ENCODE measurements at regions not wholly inside any gene's neighbourhood (a gene's known extent, or its start where the extent isn't known, plus 50 kb on each side); places are given as distances from the start of the nearest gene placed in this dataset.

- no peak for DNase-seq
These were observed 57.6 kb upstream of the ANTXRL start for GRCh38 chr10:46229144-46229563.

- DNase-seq, result no peak
These were observed 56.2 kb upstream of the ANTXRL start for GRCh38 chr10:46230615-46231014.

DNA sequence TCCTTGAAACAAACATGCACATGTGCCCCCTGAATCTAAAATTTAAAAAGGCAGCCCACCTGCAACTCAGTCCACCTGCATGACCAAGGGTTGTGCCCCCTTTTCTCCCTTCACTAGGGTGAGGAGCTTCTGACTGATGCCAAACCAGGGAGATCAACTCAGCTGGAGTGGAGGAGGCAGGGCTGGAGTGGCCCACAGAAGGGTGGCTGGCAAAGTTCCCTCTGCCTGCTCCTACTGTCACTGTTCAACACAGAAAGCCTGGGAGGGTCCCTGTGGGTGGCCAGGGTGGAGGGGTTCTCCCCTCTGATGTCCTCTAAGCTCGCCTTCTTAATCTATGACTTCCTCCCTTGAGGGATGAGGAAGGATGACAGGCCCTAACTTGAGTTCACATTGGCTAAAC is 55.7 kb upstream of the ANTXRL start:
- no peak for DNase-seq

GRCh38 chr10:46232084-46232483 is 54.7 kb upstream of the ANTXRL start:
- DNase-seq, result no peak

GRCh38 chr10:46232666-46233065 is 54.1 kb upstream of the ANTXRL start:
- DNase-seq, result no peak

GRCh38 chr10:46233181-46233580 is 53.6 kb upstream of the ANTXRL start:
- DNase-seq, result no peak

DNA sequence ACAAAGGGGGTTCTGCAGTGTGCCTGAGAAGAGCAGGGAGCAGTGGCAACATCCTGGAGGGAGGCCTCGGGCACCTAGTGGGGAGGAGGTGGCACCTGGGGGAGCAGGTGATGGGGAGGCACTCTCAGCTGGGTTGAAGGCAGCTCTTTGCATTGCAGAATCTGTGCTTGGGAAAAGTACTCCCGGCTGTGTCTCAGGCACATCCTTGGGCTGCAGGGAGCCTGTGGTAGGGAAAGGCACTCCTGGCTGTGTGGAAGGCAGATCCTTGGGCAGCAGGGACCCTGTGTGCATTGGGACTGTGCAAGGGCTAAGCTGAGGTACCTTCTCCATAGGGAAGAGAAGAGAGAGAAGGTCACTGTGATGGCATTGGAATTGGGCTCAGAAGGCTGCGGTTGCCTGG is 52.8 kb upstream of the ANTXRL start:
- DNase-seq, result no peak

- DNase-seq, result no peak
These were observed 52.3 kb upstream of the ANTXRL start for GRCh38 chr10:46234431-46235060.

GRCh38 chr10:46235705-46236545 is 50.9 kb upstream of the ANTXRL start:
- DNase-seq, result no peak

GRCh38 chr10:46236546-46236887 is 50.3 kb upstream of the ANTXRL start:
- no peak for DNase-seq

- no peak for DNase-seq
These were observed 49.7 kb upstream of the ANTXRL start for GRCh38 chr10:46236941-46237681.
